Kidney epithelial cell (primary cell): ENCODE measurements at regions not wholly inside any gene's neighbourhood (a gene's known extent, or its start where the extent isn't known, plus 50 kb on each side); places are given as distances from the start of the nearest gene placed in this dataset.

Experiments
- DNase-seq: peaks from one replicate; pipeline ENCODE4 v3.0.0-alpha.2; 2010; ENCODE audit warnings: low read depth
- H3K27me3 ChIP-seq: 2 replicates; pipeline ENCODE4 v1.6.0; 2011; ENCODE audit warnings: low read length; ENCODE audit not compliant: control insufficient read depth, insufficient read depth
- H3K36me3 ChIP-seq: 2 replicates; pipeline ENCODE4 v1.5.1; 2011; ENCODE audit warnings: low read length; ENCODE audit not compliant: control insufficient read depth, insufficient read depth
- H3K4me3 ChIP-seq: 2 replicates; pipeline ENCODE4 v1.5.1; 2011; ENCODE audit warnings: low read depth, mild to moderate bottlenecking, control low read depth, low read length
- TF ChIP-seq, protein P1 (sequence below): IDR thresholded peaks from 2 replicates; pipeline ENCODE4 v1.5.1; 2011; ENCODE audit warnings: mild to moderate bottlenecking, moderate library complexity, low read length, control low read depth, inconsistent platforms; ENCODE audit not compliant: insufficient read depth, poor library complexity, severe bottlenecking

DNA sequence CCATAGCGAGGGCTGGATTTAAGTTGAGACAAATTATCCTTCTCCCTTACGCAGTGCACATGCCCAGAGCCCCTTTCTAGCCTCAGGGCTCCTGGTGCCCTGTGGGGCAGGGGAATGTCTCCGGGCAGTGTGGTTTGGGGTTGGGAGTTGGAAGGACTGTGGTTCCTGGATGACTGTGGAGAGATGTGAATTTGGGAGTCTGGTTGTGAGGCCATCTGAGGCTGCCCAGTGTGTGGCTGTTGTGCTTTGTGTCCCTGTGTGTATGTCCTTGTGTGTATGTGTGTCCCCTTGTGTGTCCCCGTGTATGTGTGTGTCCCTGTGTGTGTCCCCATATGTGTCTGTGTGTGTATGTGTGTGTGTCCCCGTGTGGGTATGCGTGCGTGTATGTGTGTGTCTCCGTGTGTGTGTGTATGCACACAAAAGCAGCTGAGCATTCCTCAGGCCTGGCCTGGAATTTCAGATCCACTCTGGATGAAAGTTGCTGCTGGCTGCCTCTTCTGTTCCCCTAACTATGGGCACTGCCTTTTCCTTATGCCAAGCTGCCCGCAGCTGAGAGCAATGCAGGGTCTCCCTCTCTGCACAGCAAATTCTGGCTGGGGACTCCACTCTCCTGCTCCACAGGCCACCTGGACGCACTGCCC is 65.4 kb downstream of the UBIAD1 start:
- H3K36me3 ChIP-seq: no peaks in the 10 kb centered on the region
- DNase-seq: no peak
- peaks cover 43% of the 10 kb centered on the region for H3K27me3 ChIP-seq
- TF ChIP-seq, protein P1, sequence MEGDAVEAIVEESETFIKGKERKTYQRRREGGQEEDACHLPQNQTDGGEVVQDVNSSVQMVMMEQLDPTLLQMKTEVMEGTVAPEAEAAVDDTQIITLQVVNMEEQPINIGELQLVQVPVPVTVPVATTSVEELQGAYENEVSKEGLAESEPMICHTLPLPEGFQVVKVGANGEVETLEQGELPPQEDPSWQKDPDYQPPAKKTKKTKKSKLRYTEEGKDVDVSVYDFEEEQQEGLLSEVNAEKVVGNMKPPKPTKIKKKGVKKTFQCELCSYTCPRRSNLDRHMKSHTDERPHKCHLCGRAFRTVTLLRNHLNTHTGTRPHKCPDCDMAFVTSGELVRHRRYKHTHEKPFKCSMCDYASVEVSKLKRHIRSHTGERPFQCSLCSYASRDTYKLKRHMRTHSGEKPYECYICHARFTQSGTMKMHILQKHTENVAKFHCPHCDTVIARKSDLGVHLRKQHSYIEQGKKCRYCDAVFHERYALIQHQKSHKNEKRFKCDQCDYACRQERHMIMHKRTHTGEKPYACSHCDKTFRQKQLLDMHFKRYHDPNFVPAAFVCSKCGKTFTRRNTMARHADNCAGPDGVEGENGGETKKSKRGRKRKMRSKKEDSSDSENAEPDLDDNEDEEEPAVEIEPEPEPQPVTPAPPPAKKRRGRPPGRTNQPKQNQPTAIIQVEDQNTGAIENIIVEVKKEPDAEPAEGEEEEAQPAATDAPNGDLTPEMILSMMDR: no peak
- H3K4me3 ChIP-seq: no peak overlapping the region

DNA sequence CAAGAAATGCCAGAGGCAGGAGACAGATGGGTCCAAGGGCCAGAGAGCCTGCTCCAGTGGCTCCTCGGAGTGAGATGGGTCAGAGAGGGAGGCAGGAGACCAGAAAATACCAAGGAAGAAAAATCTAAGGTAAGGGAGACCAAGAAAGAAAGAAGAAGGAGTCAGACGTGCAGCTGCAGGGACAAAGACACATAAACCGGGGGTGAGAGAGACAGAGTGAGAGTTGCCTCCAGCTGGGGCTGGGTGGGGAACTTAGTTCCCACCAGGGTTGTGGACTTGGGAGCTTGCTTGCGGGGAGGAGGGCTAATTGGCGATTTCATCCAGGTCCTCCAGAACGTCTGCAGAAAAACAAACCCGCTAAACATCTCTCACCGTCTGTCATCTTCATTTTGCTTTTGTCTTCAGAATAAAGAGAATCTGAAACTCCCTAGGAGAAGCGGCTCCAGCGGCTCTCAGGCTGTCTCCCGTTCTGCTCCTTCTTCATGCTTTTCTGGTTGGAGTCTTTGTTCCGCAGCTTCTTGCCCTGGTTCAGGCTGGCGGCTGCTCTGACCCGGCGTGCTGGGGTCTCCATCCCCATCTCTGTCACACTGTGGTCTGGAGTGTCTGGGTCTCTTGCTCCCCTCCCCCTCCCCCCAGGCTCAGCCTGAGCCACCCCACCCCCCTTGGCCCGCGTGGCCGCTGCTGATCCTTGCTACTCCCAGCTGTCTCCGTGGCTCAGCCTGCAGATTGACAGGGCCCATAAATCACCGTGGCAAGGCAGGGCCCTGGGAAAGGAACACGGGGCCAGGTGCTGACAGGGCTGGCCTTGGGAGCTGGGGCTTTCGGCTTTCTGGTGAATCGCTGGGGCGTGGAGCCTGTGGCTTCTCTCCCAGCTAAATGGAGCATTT is 66.6 kb downstream of the UBIAD1 start:
- TF ChIP-seq, protein P1: no peak
- no peak for DNase-seq
- Histone ChIP-seq H3K27me3 (peaks cover 41% of the 10 kb centered on the region), H3K36me3 (no peaks in the 10 kb centered on the region), H3K4me3 (no peak overlapping the region)

DNA sequence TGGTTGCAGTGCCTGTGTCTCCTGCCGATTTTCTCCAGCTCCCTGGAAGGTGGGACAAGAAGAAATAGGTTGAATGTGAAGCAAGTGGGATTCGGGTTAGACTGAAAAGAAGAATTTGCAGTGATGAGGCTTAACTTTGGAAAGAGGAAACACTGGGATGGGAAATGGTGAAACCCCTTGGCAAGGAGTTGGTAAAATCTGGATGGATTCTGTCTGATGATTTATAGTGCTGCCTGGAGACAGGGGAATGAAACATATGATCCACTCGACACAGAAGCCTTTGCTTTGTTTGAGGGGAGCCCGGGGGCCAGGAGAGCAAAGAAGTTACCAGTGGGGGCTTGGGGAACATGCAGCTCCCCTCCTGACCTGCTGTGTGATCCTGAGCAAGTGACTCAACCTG is 67.2 kb downstream of the UBIAD1 start:
- TF ChIP-seq, protein P1: no peak
- no peak for DNase-seq
- Histone ChIP-seq H3K36me3 (no peaks in the 10 kb centered on the region), H3K4me3 (no peak overlapping the region), H3K27me3 (peaks cover 45% of the 10 kb centered on the region)

DNA sequence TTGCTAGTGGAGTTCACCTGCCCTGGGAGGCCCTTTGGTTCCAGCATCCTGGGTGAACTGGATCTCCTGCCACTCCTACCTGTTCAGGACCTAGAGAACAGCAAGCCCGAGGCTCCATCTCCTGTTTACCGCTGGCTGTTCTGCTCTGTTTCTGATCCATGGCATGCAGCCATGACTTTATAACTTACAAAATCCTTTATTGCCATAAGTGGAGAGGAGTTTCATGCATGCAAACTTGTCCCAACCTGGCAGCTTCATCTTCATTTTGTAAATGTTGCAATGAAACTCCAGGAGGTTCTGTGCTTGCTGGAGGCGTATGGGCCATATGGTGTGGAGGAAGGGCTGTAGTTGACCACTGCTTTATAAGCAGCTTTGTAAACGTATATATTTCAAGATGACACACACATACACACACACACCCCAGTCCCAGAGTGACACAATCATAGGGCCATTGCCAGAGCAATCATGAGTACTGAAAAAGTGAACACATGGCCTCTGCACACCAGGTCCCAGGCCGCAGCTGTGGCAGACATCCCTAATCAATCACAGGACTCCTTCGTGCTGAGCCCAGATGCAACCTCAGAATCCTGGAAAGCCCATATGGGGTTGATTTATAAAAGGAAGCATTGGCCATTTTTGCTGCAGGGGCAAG is 69.0 kb downstream of the UBIAD1 start:
- TF ChIP-seq, protein P1: no peak
- H3K27me3 ChIP-seq: peaks cover 48% of the 10 kb centered on the region
- no peak overlapping the region for H3K4me3 ChIP-seq
- no peaks in the 10 kb centered on the region for H3K36me3 ChIP-seq
- no peak for DNase-seq

DNA sequence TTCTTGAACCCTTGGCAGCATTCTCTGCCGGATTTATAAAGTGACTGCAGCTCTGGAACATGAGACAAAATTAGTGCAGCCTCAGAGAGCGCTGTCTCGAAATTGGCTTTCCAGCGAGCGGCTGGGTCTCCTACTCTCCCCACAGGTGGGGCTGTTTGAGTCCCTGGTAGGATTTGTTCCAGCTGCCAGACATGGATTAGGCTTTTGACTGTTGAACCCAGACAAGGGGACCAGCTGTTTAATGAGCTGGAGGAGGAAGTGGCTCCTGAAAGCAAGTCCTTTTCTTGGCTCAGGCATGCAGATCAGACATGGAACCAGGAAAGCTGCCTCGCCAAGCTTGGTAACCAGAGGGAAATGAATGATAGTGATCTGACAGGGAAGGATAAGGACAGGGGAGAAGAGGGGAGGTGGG is 69.6 kb downstream of the UBIAD1 start:
- TF ChIP-seq, protein P1: no peak
- H3K4me3 ChIP-seq: no peak overlapping the region
- no peaks in the 10 kb centered on the region for H3K36me3 ChIP-seq
- DNase-seq: no peak
- H3K27me3 ChIP-seq: peaks cover 52% of the 10 kb centered on the region
